KOPT-K1 (cell line): ENCODE measurements at regions not wholly inside any gene's neighbourhood (a gene's known extent, or its start where the extent isn't known, plus 50 kb on each side); places are given as distances from the start of the nearest gene placed in this dataset.

ENCODE experiments used
- H3K27ac ChIP-seq: fragments of 200-600 bp; sonication (generic); 2 replicates; pipeline ENCODE4 v1.5.1; 2016; ENCODE audit warnings: antibody characterized with exemption, mild to moderate bottlenecking, low read depth, low read length; ENCODE audit not compliant: poor library complexity, severe bottlenecking
- H3K36me3 ChIP-seq: fragments of 200-600 bp; sonication (generic); 2 replicates; pipeline ENCODE4 v1.5.1; 2017; ENCODE audit warnings: antibody characterized with exemption, mild to moderate bottlenecking, low read length, moderate library complexity; ENCODE audit not compliant: insufficient read depth
- H3K9me3 ChIP-seq: fragments of 200-600 bp; sonication (generic); 2 replicates; pipeline ENCODE4 v1.5.1; 2017; ENCODE audit warnings: antibody characterized with exemption, low read length, mild to moderate bottlenecking; ENCODE audit not compliant: insufficient read depth, poor library complexity, severe bottlenecking

DNA sequence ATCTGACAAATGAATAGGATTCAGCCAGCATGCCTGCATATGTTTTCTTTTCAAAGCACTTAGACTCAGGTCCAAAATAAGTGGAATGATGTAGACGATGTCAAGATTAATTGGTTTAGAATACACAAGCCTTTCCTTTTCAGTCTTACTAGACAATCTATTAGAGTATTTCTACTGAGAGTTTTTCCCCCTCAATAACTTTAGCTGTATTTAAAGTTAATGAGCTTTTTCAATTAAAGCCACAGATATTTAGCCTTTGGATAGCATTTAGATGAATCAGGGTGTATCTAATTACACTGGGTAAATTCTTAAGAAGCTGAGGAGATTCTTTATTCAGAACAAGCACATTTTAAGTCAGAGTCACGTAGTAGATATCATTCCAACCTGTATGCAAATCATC lies 198.7 kb upstream of the MPDZ start:
- Histone ChIP-seq H3K36me3 (no peaks in the 10 kb centered on the region), H3K9me3 (no peaks in the 10 kb centered on the region), H3K27ac (no peak overlapping the region)

DNA sequence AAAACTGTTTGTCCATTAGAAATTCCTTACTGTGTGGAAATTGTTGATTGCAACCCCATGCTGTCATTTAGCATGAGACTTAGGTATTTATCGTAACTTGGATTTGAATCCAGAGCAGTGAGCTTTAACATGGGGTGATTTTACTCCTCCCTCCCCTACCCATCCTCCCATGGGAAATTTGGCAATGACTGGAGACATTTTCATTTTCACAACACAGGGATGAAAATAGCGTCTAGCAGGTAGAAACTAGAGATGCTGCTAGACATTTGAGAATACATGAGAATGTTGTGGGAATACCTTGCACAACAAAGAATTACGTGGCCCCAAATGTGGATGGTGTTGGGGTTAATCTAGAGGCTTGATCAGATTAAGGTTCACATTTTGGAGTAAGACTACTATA lies 191.3 kb upstream of the MPDZ start:
- Histone ChIP-seq H3K27ac (no peak overlapping the region), H3K36me3 (no peaks in the 10 kb centered on the region), H3K9me3 (no peaks in the 10 kb centered on the region)

DNA sequence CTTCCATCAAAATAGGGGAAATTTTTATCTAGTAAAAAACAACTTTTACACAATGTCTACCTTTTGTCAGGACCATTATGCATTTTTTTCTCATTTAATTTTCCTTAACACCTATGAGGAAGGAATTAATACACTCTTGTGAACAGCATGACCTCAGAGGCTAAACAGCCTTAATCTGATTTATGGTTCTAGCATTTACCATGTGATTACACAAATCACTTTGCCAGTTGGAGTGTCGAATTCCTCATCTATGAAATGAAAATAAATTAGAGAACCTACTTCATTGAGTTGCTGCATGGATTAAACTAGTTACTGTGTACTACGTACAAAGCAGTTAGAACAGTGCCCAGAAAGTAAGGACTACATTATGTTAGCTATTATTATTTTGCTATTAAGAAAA lies 187.7 kb upstream of the MPDZ start:
- no peaks in the 10 kb centered on the region for H3K36me3 ChIP-seq
- H3K27ac ChIP-seq = no peak overlapping the region
- H3K9me3 ChIP-seq = no peaks in the 10 kb centered on the region

DNA sequence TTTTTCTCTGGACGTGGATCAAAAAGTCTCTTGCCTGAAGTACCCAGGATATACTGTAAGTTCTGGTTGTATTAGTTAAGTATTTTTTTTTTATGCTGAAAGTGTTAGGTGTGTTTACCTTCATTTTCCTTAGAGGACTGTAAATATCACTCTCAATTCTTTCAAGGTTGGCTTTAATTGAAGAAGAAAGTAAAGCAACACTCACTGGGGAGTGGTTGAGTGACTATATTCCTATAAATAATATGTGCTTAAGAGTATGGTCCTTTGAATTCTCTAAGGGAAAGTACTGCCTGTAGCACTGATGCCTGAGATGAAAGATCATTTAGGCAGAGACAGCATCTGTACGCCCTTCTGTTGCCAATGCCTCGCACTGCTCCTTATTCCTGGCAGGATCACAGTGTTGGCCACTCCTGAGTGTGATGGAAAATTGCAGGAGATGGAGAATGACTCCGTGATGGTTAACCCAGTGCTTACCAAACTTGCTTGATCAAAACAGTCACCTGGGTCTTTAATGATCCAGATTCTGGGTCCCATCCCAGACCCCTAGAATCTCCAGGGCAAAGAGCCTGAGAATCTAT lies 182.0 kb upstream of the MPDZ start:
- Histone ChIP-seq H3K27ac (no peak overlapping the region), H3K36me3 (no peaks in the 10 kb centered on the region), H3K9me3 (no peaks in the 10 kb centered on the region)

GRCh38 chr9:13459071-13459470 lies 179.6 kb upstream of the MPDZ start:
- no peaks in the 10 kb centered on the region for H3K36me3 ChIP-seq
- no peaks in the 10 kb centered on the region for H3K9me3 ChIP-seq
- H3K27ac ChIP-seq = no peak overlapping the region

DNA sequence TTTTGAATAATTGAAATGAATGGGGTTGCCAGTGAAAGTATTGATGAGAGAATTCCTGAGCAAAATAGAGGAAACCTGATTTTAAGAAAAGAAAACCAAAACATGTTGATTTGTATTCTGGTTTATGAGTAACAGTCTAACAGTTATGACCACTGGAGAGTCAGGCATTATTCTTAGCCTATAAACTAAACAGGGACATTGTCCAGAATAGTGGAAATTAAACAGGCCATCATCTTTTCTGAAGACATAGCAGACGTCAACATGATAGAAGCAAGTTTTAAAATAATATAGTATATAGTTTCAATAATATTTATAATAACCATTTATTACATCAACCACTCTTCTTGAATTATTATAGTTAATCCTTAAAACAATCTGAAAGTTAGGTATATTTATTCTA lies 178.3 kb upstream of the MPDZ start:
- Histone ChIP-seq H3K27ac (no peak overlapping the region), H3K36me3 (no peaks in the 10 kb centered on the region), H3K9me3 (no peaks in the 10 kb centered on the region)

GRCh38 chr9:13450723-13451122 lies 171.2 kb upstream of the MPDZ start:
- Histone ChIP-seq H3K27ac (no peak overlapping the region), H3K9me3 (no peaks in the 10 kb centered on the region), H3K36me3 (no peaks in the 10 kb centered on the region)

GRCh38 chr9:13448482-13448881 lies 169.0 kb upstream of the MPDZ start:
- Histone ChIP-seq H3K9me3 (no peaks in the 10 kb centered on the region), H3K27ac (no peak overlapping the region), H3K36me3 (no peaks in the 10 kb centered on the region)

- H3K36me3 ChIP-seq = no peaks in the 10 kb centered on the region
- no peak overlapping the region for H3K27ac ChIP-seq
- H3K9me3 ChIP-seq = no peaks in the 10 kb centered on the region
Observed at GRCh38 chr9:13447843-13448422, 168.4 kb upstream of the MPDZ start.

DNA sequence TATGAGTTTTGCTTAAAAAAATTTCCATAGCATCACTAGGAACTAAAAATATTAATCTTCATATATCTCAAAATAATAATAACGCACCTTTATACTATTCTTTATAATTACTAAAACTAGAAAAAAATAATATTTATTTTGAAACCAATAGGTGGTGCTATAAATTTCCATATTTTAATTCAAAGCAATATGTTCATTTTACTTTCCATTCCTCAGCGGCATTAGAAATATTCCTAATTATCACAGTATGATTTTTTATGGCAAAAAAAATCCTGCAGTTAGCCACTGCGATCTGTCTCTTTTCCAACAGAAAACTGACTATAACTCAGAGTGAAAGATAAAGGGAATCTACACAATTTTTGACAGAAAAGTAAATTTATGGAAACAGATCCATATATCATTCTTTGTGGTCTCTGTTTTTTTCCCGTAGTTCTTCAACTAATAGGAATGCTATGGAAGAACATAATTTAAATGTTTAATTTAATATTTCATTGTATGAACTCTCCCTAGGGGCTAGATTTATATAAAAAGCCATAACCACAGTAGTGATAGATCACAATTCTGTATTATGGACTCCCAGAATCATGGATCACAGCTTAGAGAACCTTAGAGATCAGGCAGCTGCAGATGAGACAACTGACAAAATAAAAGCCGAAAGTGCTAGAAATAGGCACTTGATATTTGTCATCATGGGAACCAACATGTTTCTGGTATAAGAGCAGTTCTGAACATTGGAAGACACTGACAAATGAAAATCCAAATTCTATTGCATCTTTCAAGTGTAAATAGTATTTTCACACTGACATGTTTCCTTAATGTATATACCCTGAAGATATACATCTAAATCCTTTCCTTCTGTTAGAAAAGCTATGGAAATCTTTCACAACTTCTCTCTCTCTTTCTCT lies 167.7 kb upstream of the MPDZ start:
- Histone ChIP-seq H3K27ac (no peak overlapping the region), H3K36me3 (no peaks in the 10 kb centered on the region), H3K9me3 (no peaks in the 10 kb centered on the region)

- H3K27ac ChIP-seq = no peak overlapping the region
- H3K36me3 ChIP-seq = no peaks in the 10 kb centered on the region
- H3K9me3 ChIP-seq = no peaks in the 10 kb centered on the region
Observed at GRCh38 chr9:13446286-13446937, 166.9 kb upstream of the MPDZ start.

DNA sequence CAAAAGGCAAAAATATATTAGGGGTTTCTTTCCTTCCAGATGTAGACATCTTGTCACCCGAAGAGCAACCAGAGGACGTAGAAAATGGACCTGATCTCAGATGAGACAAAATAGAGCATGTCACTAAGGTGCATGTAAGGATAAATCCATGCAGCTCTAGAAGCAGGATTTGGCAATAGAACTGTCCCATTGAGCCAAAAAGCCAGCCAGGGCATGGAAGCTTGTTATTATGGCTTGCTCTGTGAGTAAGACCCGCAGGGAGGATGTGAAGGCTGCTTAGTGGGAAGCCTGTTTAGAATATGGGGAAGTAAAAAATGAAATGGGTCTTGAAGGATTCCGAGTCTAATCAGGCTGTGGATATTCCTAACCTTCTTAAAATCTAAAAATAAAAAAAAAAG lies 165.6 kb upstream of the MPDZ start:
- no peaks in the 10 kb centered on the region for H3K36me3 ChIP-seq
- H3K27ac ChIP-seq = no peak overlapping the region
- no peaks in the 10 kb centered on the region for H3K9me3 ChIP-seq

- H3K9me3 ChIP-seq = no peaks in the 10 kb centered on the region
- H3K36me3 ChIP-seq = no peaks in the 10 kb centered on the region
- H3K27ac ChIP-seq = no peak overlapping the region
Observed at GRCh38 chr9:13444245-13445102, 165.0 kb upstream of the MPDZ start.

DNA sequence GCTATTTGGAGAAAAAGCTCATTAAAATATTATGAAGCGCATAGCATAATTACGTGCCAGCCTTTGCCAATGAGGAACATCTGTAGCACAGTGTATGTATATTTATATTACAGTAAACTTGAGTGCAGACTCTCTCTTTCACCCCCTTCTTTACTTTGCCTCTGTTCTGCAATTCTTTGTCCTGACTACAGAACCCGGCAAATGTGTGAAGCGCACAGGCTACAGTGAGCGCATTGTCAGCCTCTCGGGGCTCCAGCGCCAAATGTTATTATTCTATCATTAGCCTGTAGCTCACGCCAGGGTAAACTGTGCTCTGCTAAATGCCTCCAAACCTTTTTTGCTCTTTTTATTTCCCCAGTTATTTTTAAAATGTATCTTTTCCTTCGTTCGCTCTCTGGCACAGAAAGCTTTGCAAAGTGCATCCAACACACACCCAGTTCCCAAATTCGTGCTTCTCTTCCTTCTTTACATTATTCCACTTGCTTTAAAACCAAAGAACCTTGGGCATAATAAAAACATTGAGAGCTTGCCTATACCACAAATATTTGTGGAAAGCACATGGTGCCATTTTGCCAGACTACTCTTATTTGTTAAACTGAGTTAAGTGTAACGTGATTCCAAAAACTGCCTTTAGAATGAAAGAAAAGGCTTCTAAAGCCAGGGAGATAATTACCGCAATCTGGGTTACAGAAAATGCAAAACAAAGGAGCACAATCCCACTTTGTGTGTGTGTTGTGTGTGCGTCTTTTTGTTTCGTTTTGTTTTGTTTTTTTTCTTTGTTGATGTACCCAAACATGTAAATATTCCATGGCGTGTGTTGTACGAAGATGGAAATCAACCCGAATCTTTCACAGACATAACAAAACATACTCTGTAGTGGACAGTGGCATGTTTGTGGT lies 164.1 kb upstream of the MPDZ start:
- Histone ChIP-seq H3K9me3 (no peaks in the 10 kb centered on the region), H3K27ac (no peak overlapping the region), H3K36me3 (no peaks in the 10 kb centered on the region)
